B cell (primary cell): ENCODE measurements at regions not wholly inside any gene's neighbourhood (a gene's known extent, or its start where the extent isn't known, plus 50 kb on each side); places are given as distances from the start of the nearest gene placed in this dataset.
"Not testable (repeated sequence)": the region's sequence is repeated elsewhere in the genome, so short reads cannot be mapped to it uniquely, and the experiment has no call there.

Experiments used
- ATAC-seq: fragments of 200-7000 bp; cut with Tn5 transposase; one replicate; pipeline ENCODE4 v1.10.0; 2021; ENCODE audit warnings: low read depth, mild to moderate bottlenecking, moderate number of reproducible peaks, moderate library complexity
- CTCF ChIA-PET: fragments of 350-600 bp; sonication (Branson Sonifier 250); formaldehyde crosslinking; loops from one replicate; lab custom pipeline; 2021; ENCODE audit warnings: antibody characterized with exemption, inconsistent platforms; lab: Charles Lee
- POLR2A ChIA-PET: fragments of 350-600 bp; sonication (Branson Sonifier 250); formaldehyde crosslinking; loops from one replicate; lab custom pipeline; 2021; ENCODE audit warnings: antibody characterized with exemption; lab: Charles Lee
- DNase-seq: peaks from one replicate; pipeline ENCODE4 v3.0.0; 2013
- H2AFZ ChIP-seq: 2 replicates; pipeline ENCODE4 v1.6.1; 2012; ENCODE audit warnings: mild to moderate bottlenecking, low read depth, low read length; ENCODE audit not compliant: insufficient read depth, poor library complexity, severe bottlenecking
- H3K27ac ChIP-seq, 2 donors: 1 replicate in 1 of 2; 2 replicates in 1 of 2; pipeline ENCODE4 v1.5.1; 2012 to 2013; ENCODE audit warnings: low read length in 2 of 2, mild to moderate bottlenecking in 2 of 2, moderate library complexity in 1 of 2
- H3K27me3 ChIP-seq, 4 experiments: fragments of 200-600 bp in 1 of 4; sonication (generic) in 1 of 4; replicated peaks in 1 of 4; 1 replicate in 2 of 4; 2 replicates in 2 of 4; pipeline versions ENCODE4 v1.6.1 to v1.7.0; 2013 to 2016; ENCODE audit warnings: low read length in 3 of 4, mild to moderate bottlenecking in 2 of 4, mixed read lengths in 1 of 4, moderate library complexity in 1 of 4; ENCODE audit not compliant: insufficient read depth in 4 of 4, control insufficient read depth in 3 of 4; ENCODE audit errors: control extremely low read depth in 1 of 4
- H3K36me3 ChIP-seq, 2 experiments: replicated peaks in 1 of 2; 1 replicate in 1 of 2; 2 replicates in 1 of 2; pipeline versions ENCODE4 v1.6.1 to v1.7.1; 2013; ENCODE audit warnings: low read length in 1 of 2; ENCODE audit not compliant: insufficient read depth in 2 of 2, control insufficient read depth in 1 of 2; ENCODE audit errors: control extremely low read depth in 1 of 2, extremely low read depth in 1 of 2
- H3K4me1 ChIP-seq, 2 donors: fragments of 200-600 bp in 1 of 2; sonication (generic) in 1 of 2; 1 replicate in 1 of 2; 2 replicates in 1 of 2; pipeline versions ENCODE4 v1.5.1 to v1.6.1; 2013 to 2017; ENCODE audit warnings: low read length in 2 of 2; ENCODE audit not compliant: control insufficient read depth in 2 of 2, insufficient read depth in 2 of 2
- H3K4me2 ChIP-seq: replicated peaks from 2 replicates; pipeline ENCODE3; 2012; ENCODE audit warnings: mild to moderate bottlenecking, low read depth, low read length; ENCODE audit not compliant: poor library complexity, severe bottlenecking
- H3K4me3 ChIP-seq, 5 experiments: fragments of 200-600 bp in 1 of 5; sonication (generic) in 1 of 5; 1 replicate in 3 of 5; 2 replicates in 2 of 5; pipeline versions ENCODE4 v1.5.1 to v1.7.0; 2011 to 2016; ENCODE audit warnings: low read length in 4 of 5, mild to moderate bottlenecking in 4 of 5, low read depth in 2 of 5, control low read depth in 1 of 5, moderate library complexity in 1 of 5; ENCODE audit not compliant: insufficient read depth in 1 of 5; ENCODE audit errors: control extremely low read depth in 1 of 5, extremely low read depth in 1 of 5
- H3K79me2 ChIP-seq: fragments of 200-600 bp; sonication (generic); one replicate; pipeline ENCODE4 v1.6.0; 2016; ENCODE audit warnings: low read length; ENCODE audit not compliant: control insufficient read depth, insufficient read depth
- H3K9ac ChIP-seq: fragments of 200-600 bp; sonication (generic); 2 replicates; pipeline ENCODE4 v1.6.1; 2017; ENCODE audit warnings: mild to moderate bottlenecking, low read length, moderate library complexity
- H3K9me3 ChIP-seq, 3 donors: one replicate each; pipeline versions ENCODE4 v1.6.1 to v1.7.1; 2013; ENCODE audit warnings: low read length in 2 of 3; ENCODE audit not compliant: control insufficient read depth in 2 of 3, insufficient read depth in 1 of 3; ENCODE audit errors: control extremely low read depth in 1 of 3
- H4K20me1 ChIP-seq: 2 replicates; pipeline ENCODE4 v1.6.0; 2012; ENCODE audit warnings: mild to moderate bottlenecking, low read length; ENCODE audit not compliant: insufficient read depth, control insufficient read depth, poor library complexity, severe bottlenecking
- H3K27ac Mint-ChIP-seq: one replicate; pipeline ENCODE4 v1.8.0; 2021; ENCODE audit warnings: mixed read lengths
- H3K27me3 Mint-ChIP-seq: one replicate; pipeline ENCODE4 v1.8.0; 2021; ENCODE audit warnings: mixed read lengths
- H3K4me1 Mint-ChIP-seq: one replicate; pipeline ENCODE4 v1.8.0; 2021; ENCODE audit warnings: mixed read lengths
- H3K4me3 Mint-ChIP-seq: one replicate; pipeline ENCODE4 v1.8.0; 2021; ENCODE audit warnings: mixed read lengths
- H3K9me3 Mint-ChIP-seq: one replicate; pipeline ENCODE4 v1.8.0; 2022; ENCODE audit warnings: mixed read lengths; ENCODE audit not compliant: insufficient read depth
- EZH2 ChIP-seq: IDR thresholded peaks from 2 replicates; pipeline ENCODE4 v1.6.1; 2012; ENCODE audit warnings: borderline replicate concordance, low read depth, mild to moderate bottlenecking, moderate library complexity, low read length; ENCODE audit not compliant: insufficient read depth, poor library complexity, severe bottlenecking
- WGBS: methylation state at CpG from one replicate; pipeline ENCODE4 v1.1.5; 2013; ENCODE audit warnings: missing lambda C conversion rate; ENCODE audit not compliant: insufficient coverage; 5-methylcytosine and 5-hydroxymethylcytosine counted together
- intact Hi-C: fragments of 100-400 bp; cut with micrococcal nuclease; formaldehyde crosslinking; loops from one replicate; pipeline ENCODE4 v1.10.0; 2022
- TF ChIP-seq, protein P1 (sequence below): fragments of 200-600 bp; IDR thresholded peaks from one replicate; pipeline ENCODE4 v1.8.0; 2022; ENCODE audit warnings: antibody characterized with exemption, mild to moderate bottlenecking

DNA sequence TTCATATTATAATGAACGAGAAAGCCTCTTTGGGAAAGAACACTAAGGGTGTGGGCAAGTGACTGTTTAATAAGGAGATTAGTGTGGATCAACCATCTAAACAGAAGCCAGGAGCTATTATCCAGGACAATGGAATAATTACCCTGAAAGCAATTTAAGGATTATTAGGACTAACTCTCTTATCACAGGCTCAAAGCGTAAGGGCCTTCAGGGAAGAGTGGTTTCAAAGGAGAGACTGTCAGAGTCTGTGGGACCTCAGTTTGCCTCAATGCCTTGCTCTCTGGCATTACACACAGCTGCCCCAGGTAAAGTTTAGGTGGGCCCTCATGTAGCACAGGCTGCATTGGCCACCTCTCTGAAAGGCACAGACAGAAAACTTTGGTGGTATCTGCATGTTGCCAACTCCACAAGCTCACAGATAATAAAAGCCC lies 717.2 kb upstream of the ADGRL3 start:
- no peaks in the 10 kb centered on the region for H4K20me1 ChIP-seq
- H3K79me2 ChIP-seq, result no peaks in the 10 kb centered on the region
- no peak for TF ChIP-seq EZH2
- TF ChIP-seq, protein P1, sequence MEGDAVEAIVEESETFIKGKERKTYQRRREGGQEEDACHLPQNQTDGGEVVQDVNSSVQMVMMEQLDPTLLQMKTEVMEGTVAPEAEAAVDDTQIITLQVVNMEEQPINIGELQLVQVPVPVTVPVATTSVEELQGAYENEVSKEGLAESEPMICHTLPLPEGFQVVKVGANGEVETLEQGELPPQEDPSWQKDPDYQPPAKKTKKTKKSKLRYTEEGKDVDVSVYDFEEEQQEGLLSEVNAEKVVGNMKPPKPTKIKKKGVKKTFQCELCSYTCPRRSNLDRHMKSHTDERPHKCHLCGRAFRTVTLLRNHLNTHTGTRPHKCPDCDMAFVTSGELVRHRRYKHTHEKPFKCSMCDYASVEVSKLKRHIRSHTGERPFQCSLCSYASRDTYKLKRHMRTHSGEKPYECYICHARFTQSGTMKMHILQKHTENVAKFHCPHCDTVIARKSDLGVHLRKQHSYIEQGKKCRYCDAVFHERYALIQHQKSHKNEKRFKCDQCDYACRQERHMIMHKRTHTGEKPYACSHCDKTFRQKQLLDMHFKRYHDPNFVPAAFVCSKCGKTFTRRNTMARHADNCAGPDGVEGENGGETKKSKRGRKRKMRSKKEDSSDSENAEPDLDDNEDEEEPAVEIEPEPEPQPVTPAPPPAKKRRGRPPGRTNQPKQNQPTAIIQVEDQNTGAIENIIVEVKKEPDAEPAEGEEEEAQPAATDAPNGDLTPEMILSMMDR, result no peak
- Mint-ChIP-seq H3K4me1 (no peaks in the 10 kb centered on the region), H3K4me3 (no peak overlapping the region), H3K27me3 (no peaks in the 10 kb centered on the region), H3K9me3 (no peaks in the 10 kb centered on the region), H3K27ac (no peak overlapping the region)
- H3K4me2 ChIP-seq, result no peak overlapping the region
- no peaks in the 10 kb centered on the region for H3K9me3 ChIP-seq
- H3K27me3 ChIP-seq, result no peaks in the 10 kb centered on the region
- H3K9ac ChIP-seq, result no peak overlapping the region
- intact Hi-C loops, result no loop called here
- DNase-seq (no peak), ATAC-seq (no peak)
- no peaks in the 10 kb centered on the region for H3K4me1 ChIP-seq
- no peak overlapping the region for H3K4me3 ChIP-seq
- H2AFZ ChIP-seq, result no peak overlapping the region
- ChIA-PET CTCF (no interaction called here), POLR2A (no interaction called here)
- no peaks in the 10 kb centered on the region for H3K36me3 ChIP-seq
- WGBS, result no CpG with 5 or more reads among the region's 2 CpGs
- no peak overlapping the region for H3K27ac ChIP-seq

DNA sequence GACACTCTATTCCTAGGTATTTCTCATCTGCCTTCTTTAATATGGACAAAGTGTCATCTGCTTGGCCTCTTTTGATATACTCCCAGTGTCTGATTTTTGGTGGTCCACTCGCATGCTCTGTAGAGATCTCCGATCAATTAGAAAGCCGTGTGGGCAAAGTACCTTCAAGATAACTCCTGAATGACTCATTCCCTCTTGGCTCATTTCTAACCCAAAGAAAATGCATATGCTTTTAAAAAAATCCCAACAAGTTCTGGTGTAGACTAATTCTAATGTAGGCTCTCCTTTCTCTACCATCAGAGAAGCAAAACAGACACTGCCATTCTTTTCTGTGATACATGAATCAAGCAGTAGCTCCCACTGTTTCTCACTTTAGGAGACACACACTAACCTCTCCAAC lies 714.9 kb upstream of the ADGRL3 start:
- Mint-ChIP-seq H3K4me1 (no peaks in the 10 kb centered on the region), H3K9me3 (no peaks in the 10 kb centered on the region), H3K27ac (no peak overlapping the region), H3K27me3 (no peaks in the 10 kb centered on the region), H3K4me3 (no peak overlapping the region)
- no peaks in the 10 kb centered on the region for H3K36me3 ChIP-seq
- no peaks in the 10 kb centered on the region for H3K4me1 ChIP-seq
- POLR2A ChIA-PET, result no interaction called here
- H4K20me1 ChIP-seq, result no peaks in the 10 kb centered on the region
- no peak overlapping the region for H3K4me2 ChIP-seq
- intact Hi-C loops, result no loop called here
- H3K79me2 ChIP-seq, result no peaks in the 10 kb centered on the region
- no peaks in the 10 kb centered on the region for H3K27me3 ChIP-seq
- CTCF ChIA-PET, result no interaction called here
- DNase-seq (no peak), ATAC-seq (no peak)
- TF ChIP-seq, protein P1, result no peak
- TF ChIP-seq EZH2, result no peak
- H3K4me3 ChIP-seq, result no peak overlapping the region
- no peak overlapping the region for H3K27ac ChIP-seq
- no peak overlapping the region for H2AFZ ChIP-seq
- no peak overlapping the region for H3K9ac ChIP-seq
- H3K9me3 ChIP-seq, result no peaks in the 10 kb centered on the region
- 86% methylated on average over 1 of the region's 3 CpGs for WGBS

DNA sequence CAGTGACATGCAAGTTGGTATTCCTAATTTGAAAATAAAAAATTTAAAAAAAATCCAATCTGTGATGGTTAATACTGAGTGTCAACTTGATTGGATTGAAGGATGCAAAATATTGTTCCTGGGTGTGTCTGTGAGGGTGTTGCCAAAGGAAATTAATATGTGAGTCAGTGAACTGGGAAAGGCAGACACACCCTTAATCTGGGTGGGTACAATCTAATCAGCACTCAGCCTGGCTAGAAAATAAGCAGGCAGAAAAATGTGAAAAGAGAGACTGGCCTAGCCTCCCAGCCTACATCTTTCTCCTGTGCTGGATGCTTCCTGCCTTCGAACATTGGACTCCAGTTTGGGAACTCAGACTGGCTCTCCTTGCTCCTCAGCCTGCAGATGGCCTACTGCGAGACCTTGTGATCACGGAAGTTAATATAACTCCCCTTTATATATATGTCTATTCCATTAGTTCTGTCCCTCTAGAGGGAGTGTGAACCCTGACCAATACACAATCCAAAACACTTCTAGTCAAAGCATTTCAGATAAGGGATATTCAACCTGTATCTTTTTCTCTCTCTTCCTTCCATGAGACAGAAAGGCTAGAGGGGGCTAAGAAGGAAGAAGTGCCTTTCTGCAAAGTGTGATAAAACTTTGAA lies 712.9 kb upstream of the ADGRL3 start:
- H3K27me3 Mint-ChIP-seq, H3K27ac Mint-ChIP-seq, H3K4me1 Mint-ChIP-seq, H2AFZ ChIP-seq, H3K9ac ChIP-seq, ATAC-seq, DNase-seq, H3K4me3 ChIP-seq, H3K36me3 ChIP-seq, intact Hi-C loops, H4K20me1 ChIP-seq, H3K79me2 ChIP-seq, H3K27me3 ChIP-seq, CTCF ChIA-PET, H3K4me2 ChIP-seq, H3K27ac ChIP-seq, H3K4me3 Mint-ChIP-seq, POLR2A ChIA-PET, H3K9me3 Mint-ChIP-seq, H3K9me3 ChIP-seq, H3K4me1 ChIP-seq: not testable (repeated sequence)
- no CpG with 5 or more reads among the region's 3 CpGs for WGBS
